SK-N-SH (cell line): ENCODE measurements at regions not wholly inside any gene's neighbourhood (a gene's known extent, or its start where the extent isn't known, plus 50 kb on each side); places are given as distances from the start of the nearest gene placed in this dataset.

Experiments
- CTCF ChIA-PET: fragments of 300-600, 350-600 bp; formaldehyde crosslinking; extraction: SDS; loops from one replicate; lab custom pipeline; 2021; lab: Yijun Ruan, JAX
- POLR2A ChIA-PET: fragments of 350-600 bp; sonication (Branson Sonifier 250); formaldehyde crosslinking; extraction: SDS; loops from one replicate; lab custom pipeline; 2020; ENCODE audit warnings: antibody characterized with exemption, inconsistent platforms; lab: Yijun Ruan, JAX
- DNase-seq: peaks from one replicate; pipeline ENCODE4 v3.0.0; 2012
- H2AFZ ChIP-seq: fragments of 200-600 bp; sonication (generic); 2 replicates; pipeline ENCODE4 v1.8.1; 2016; ENCODE audit warnings: antibody characterized with exemption, mild to moderate bottlenecking, low read depth
- H3F3A ChIP-seq: fragments of 200-600 bp; sonication (generic); replicated peaks from 2 replicates; pipeline ENCODE3; 2016; ENCODE audit warnings: antibody characterized with exemption, mild to moderate bottlenecking; ENCODE audit not compliant: insufficient read depth
- H3K27ac ChIP-seq, 2 experiments: fragments of 200-500 bp in 1 of 2; fragments of 200-600 bp in 1 of 2; sonication (Bioruptor generic) in 1 of 2; sonication (generic), shearing (Covaris generic) in 1 of 2; 2 replicates each; pipeline versions ENCODE4 v1.5.1 to v1.6.1; 2014 to 2016; ENCODE audit warnings: low read depth in 2 of 2, inconsistent platforms in 1 of 2, low read length in 1 of 2, mild to moderate bottlenecking in 1 of 2, mixed read lengths in 1 of 2
- H3K27me3 ChIP-seq: fragments of 200-600 bp; sonication (generic), shearing (Covaris generic); 2 replicates; pipeline ENCODE4 v1.6.1; 2016; ENCODE audit warnings: mixed run types; ENCODE audit not compliant: insufficient read depth
- H3K36me3 ChIP-seq, 2 experiments: fragments of 200-500 bp in 1 of 2; fragments of 200-600 bp in 1 of 2; sonication (Bioruptor generic) in 1 of 2; sonication (generic) in 1 of 2; replicated peaks in 1 of 2; 2 replicates each; pipeline versions ENCODE3 to v1.5.1; 2014 to 2016; ENCODE audit warnings: low read length in 1 of 2, mild to moderate bottlenecking in 1 of 2; ENCODE audit not compliant: insufficient read depth in 2 of 2, control insufficient read depth in 1 of 2
- H3K4me1 ChIP-seq, 2 experiments: fragments of 200-500 bp in 1 of 2; fragments of 200-600 bp in 1 of 2; sonication (Bioruptor generic) in 1 of 2; sonication (generic), shearing (Covaris generic) in 1 of 2; 2 replicates each; pipeline versions ENCODE4 v1.5.1 to v1.6.1; 2014 to 2016; ENCODE audit warnings: low read depth in 1 of 2, low read length in 1 of 2, mixed run types in 1 of 2; ENCODE audit not compliant: insufficient read depth in 2 of 2, control insufficient read depth in 1 of 2
- H3K4me2 ChIP-seq: fragments of 200-600 bp; sonication (generic), shearing (Covaris generic); 2 replicates; pipeline ENCODE4 v1.6.1; 2017; ENCODE audit warnings: mixed run types
- H3K4me3 ChIP-seq, 2 experiments: fragments of 200-500 bp in 1 of 2; fragments of 200-600 bp in 1 of 2; sonication (Bioruptor generic) in 1 of 2; sonication (generic), shearing (Covaris generic) in 1 of 2; 2 replicates each; pipeline versions ENCODE4 v1.5.1 to v1.8.1; 2014 to 2016; ENCODE audit warnings: low read depth in 2 of 2, inconsistent platforms in 1 of 2, low read length in 1 of 2, mild to moderate bottlenecking in 1 of 2, mixed read lengths in 1 of 2, moderate library complexity in 1 of 2
- H3K79me2 ChIP-seq: fragments of 200-600 bp; sonication (generic); 2 replicates; pipeline ENCODE4 v1.8.1; 2017; ENCODE audit warnings: mild to moderate bottlenecking; ENCODE audit not compliant: insufficient read depth
- H3K9ac ChIP-seq: fragments of 200-600 bp; sonication (generic); 2 replicates; pipeline ENCODE4 v1.6.1; 2017; ENCODE audit warnings: mixed run types
- H3K9me2 ChIP-seq: fragments of 200-600 bp; sonication (generic); 2 replicates; pipeline ENCODE4 v1.6.1; 2017; ENCODE audit warnings: mixed run types
- H3K9me3 ChIP-seq: fragments of 200-600 bp; sonication (generic); 2 replicates; pipeline ENCODE4 v1.6.1; 2017; ENCODE audit warnings: mixed run types, mild to moderate bottlenecking, moderate library complexity
- H4K20me1 ChIP-seq: fragments of 200-600 bp; sonication (generic); 2 replicates; pipeline ENCODE4 v1.6.1; 2017; ENCODE audit warnings: mild to moderate bottlenecking, mixed run types; ENCODE audit not compliant: insufficient read depth
- CHD2 ChIP-seq: fragments of 150-350 bp; IDR thresholded peaks from 2 replicates; pipeline ENCODE4 v1.6.1; 2018; ENCODE audit warnings: low read length; ENCODE audit not compliant: partially characterized antibody
- ELF1 ChIP-seq: IDR thresholded peaks from 2 replicates; pipeline ENCODE4 v1.4.0; 2012
- EP300 ChIP-seq, 2 experiments: IDR thresholded peaks; 2 replicates each; pipeline versions ENCODE4 v1.4.0 to v1.6.1; 2012; ENCODE audit warnings: borderline replicate concordance in 1 of 2, low read depth in 1 of 2, low read length in 1 of 2
- EZH2phosphoT487 ChIP-seq: fragments of 200-600 bp; sonication (generic); IDR thresholded peaks from 2 replicates; pipeline ENCODE4 v1.6.1; 2017; ENCODE audit warnings: low read depth, mixed run types, mild to moderate bottlenecking, antibody characterized with exemption, moderate library complexity, borderline replicate concordance
- FOSL2 ChIP-seq: IDR thresholded peaks from 2 replicates; pipeline ENCODE4 v1.4.0; 2012; ENCODE audit warnings: low read depth, mild to moderate bottlenecking, moderate library complexity, borderline replicate concordance
- FOXJ3 ChIP-seq: sonication (generic); formaldehyde crosslinking; IDR thresholded peaks from 2 replicates; pipeline ENCODE4 v1.5.1; 2020; ENCODE audit warnings: mild to moderate bottlenecking, missing genetic modification reagents
- GABPA ChIP-seq: IDR thresholded peaks from 2 replicates; pipeline ENCODE4 v1.4.0; 2012; ENCODE audit warnings: low read depth, mild to moderate bottlenecking
- GATA2 ChIP-seq: sonication (generic); formaldehyde crosslinking; IDR thresholded peaks from 2 replicates; pipeline ENCODE4 v1.5.0; 2020; ENCODE audit warnings: mild to moderate bottlenecking, missing genetic modification reagents
- POLR2AphosphoS5 ChIP-seq: IDR thresholded peaks from 2 replicates; pipeline ENCODE4 v1.6.1; 2012; ENCODE audit warnings: low read depth, low read length
- RAD21 ChIP-seq: IDR thresholded peaks from 2 replicates; pipeline ENCODE4 v1.6.1; 2012; ENCODE audit warnings: mild to moderate bottlenecking, low read length
- RCOR1 ChIP-seq: fragments of 150-350 bp; IDR thresholded peaks from 2 replicates; pipeline ENCODE4 v1.6.1; 2017; ENCODE audit warnings: antibody characterized with exemption, low read length
- TAF1 ChIP-seq: IDR thresholded peaks from 2 replicates; pipeline ENCODE4 v1.6.1; 2012; ENCODE audit warnings: low read depth, mild to moderate bottlenecking, low read length, moderate library complexity, borderline replicate concordance
- TCF12 ChIP-seq: IDR thresholded peaks from 2 replicates; pipeline ENCODE4 v1.4.0; 2012
- WGBS: methylation state at CpG from one replicate; pipeline ENCODE4 v1.1.6; 2017; ENCODE audit warnings: low lambda C conversion rate; 5-methylcytosine and 5-hydroxymethylcytosine counted together
- TF ChIP-seq, protein P1 (sequence below): fragments of 200-600 bp; sonication (generic); IDR thresholded peaks from 2 replicates; pipeline ENCODE4 v1.6.1; 2017; ENCODE audit warnings: antibody characterized with exemption, mild to moderate bottlenecking, moderate library complexity
- TF ChIP-seq, protein P2 (sequence below): IDR thresholded peaks from 2 replicates; pipeline ENCODE4 v1.4.0; 2012; ENCODE audit warnings: low read depth, borderline replicate concordance

- peaks cover 0 to 16% of the 10 kb centered on the region in 2 experiments; a peak in 2 of 4 replicates for H3K4me1 ChIP-seq
- CTCF ChIA-PET = interaction anchor here (1.3 kb wide), 1 partner anchor 267 kb away, joined by 3 read pairs; no protein-coding TSS in a partner anchor
- POLR2A ChIA-PET = no interaction called here
- no peak overlapping the region for H3K4me3 ChIP-seq
- no peak overlapping the region for H3K4me2 ChIP-seq
- no peaks in the 10 kb centered on the region for H3K79me2 ChIP-seq
- H3K27me3 ChIP-seq = no peaks in the 10 kb centered on the region
- H3F3A ChIP-seq = no peaks in the 10 kb centered on the region
- H3K9me2 ChIP-seq = no peaks in the 10 kb centered on the region
- H4K20me1 ChIP-seq = no peaks in the 10 kb centered on the region
- H3K36me3 ChIP-seq = no peaks in the 10 kb centered on the region
- 95% methylated on average over 2 of the region's 2 CpGs for WGBS
- no peak overlapping the region for H3K27ac ChIP-seq
- H2AFZ ChIP-seq = no peak overlapping the region
- TF ChIP-seq FOSL2 = peak; percentile 13; the same call in 1 of the 2 replicates
- TF ChIP-seq TAF1 = no peak
- H3K9me3 ChIP-seq = no peaks in the 10 kb centered on the region
- H3K9ac ChIP-seq = no peak overlapping the region
- DNase-seq = no peak
Measured at GRCh38 chr1:55402671-55403464, 187.7 kb upstream of the USP24 start.

DNA sequence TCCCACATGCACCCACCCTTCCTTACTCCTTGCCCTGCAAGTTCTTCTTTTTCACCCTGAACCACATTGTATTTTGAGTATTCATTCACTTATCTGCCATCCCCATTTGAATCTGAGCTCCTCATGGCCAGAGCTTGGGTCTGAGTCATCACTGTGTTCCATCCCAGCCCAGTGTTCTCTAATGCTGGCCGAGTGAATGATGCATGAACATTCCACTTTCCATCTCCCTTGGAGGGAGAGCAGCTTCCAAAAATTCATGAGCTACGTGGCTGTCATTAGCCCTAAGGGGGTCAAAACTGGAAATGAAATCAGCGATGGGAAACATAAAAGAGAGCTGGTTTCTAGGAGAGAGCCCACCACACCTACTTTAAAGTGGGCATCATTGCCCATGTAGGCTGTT is 187.0 kb upstream of the USP24 start:
- Histone ChIP-seq H3K9ac (no peak overlapping the region), H3K27ac (no peak overlapping the region; a peak in 1 of 4 replicates), H3K4me1 (peaks cover 0 to 16% of the 10 kb centered on the region in 2 experiments; a peak in 2 of 4 replicates), H4K20me1 (no peaks in the 10 kb centered on the region), H3K4me2 (no peak overlapping the region), H3K4me3 (no peak overlapping the region), H3K36me3 (no peaks in the 10 kb centered on the region), H3K79me2 (no peaks in the 10 kb centered on the region), H3K27me3 (no peaks in the 10 kb centered on the region), H3K9me2 (no peaks in the 10 kb centered on the region), H3K9me3 (no peaks in the 10 kb centered on the region)
- DNase-seq = no peak
- CTCF ChIA-PET = no interaction called here
- POLR2A ChIA-PET = no interaction called here
- 61% methylated on average over 3 of the region's 3 CpGs for WGBS
- TF ChIP-seq POLR2AphosphoS5 (no peak), FOSL2 (peak; percentile 33; the same call in 1 of the 2 replicates), ELF1 (no peak), GABPA (no peak), TAF1 (no peak)
- TF ChIP-seq, protein P1, sequence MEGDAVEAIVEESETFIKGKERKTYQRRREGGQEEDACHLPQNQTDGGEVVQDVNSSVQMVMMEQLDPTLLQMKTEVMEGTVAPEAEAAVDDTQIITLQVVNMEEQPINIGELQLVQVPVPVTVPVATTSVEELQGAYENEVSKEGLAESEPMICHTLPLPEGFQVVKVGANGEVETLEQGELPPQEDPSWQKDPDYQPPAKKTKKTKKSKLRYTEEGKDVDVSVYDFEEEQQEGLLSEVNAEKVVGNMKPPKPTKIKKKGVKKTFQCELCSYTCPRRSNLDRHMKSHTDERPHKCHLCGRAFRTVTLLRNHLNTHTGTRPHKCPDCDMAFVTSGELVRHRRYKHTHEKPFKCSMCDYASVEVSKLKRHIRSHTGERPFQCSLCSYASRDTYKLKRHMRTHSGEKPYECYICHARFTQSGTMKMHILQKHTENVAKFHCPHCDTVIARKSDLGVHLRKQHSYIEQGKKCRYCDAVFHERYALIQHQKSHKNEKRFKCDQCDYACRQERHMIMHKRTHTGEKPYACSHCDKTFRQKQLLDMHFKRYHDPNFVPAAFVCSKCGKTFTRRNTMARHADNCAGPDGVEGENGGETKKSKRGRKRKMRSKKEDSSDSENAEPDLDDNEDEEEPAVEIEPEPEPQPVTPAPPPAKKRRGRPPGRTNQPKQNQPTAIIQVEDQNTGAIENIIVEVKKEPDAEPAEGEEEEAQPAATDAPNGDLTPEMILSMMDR = no peak
- TF ChIP-seq, all 33 proteins: peak for 1
- Histone ChIP-seq H2AFZ (no peak overlapping the region), H3F3A (no peaks in the 10 kb centered on the region)

DNA sequence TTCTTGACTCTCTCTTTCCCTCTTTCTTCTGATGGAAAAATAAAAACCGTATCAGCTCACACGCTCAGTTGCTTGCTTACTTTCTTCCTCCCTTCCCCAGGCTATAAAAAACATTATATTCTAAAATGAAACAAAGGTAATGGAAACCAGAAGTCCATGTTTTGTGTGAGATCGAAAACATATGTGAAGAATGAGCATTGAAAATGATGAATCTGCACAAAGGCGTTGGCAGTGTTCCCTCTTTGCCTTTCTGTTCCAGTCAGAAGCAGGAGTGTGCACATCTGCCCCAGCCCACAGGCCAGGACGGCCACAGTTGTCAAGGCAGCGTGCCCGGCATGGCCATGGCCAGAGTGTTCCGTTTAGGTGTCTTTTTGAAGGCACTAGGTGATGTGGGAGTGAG is 185.3 kb upstream of the USP24 start:
- WGBS = 38% methylated on average over 8 of the region's 8 CpGs
- Histone ChIP-seq H3K79me2 (no peaks in the 10 kb centered on the region), H3K36me3 (no peaks in the 10 kb centered on the region), H4K20me1 (no peaks in the 10 kb centered on the region), H2AFZ (no peak overlapping the region), H3K9ac (no peak overlapping the region), H3K4me3 (no peak overlapping the region), H3K27me3 (no peaks in the 10 kb centered on the region), H3K9me3 (no peaks in the 10 kb centered on the region), H3K27ac (peak overlapping the region in 1 of 2 experiments; percentile 89; a peak in 2 of 4 replicates), H3K4me2 (no peak overlapping the region), H3K9me2 (no peaks in the 10 kb centered on the region), H3K4me1 (peaks cover 0 to 16% of the 10 kb centered on the region in 2 experiments; a peak in 2 of 4 replicates), H3F3A (no peaks in the 10 kb centered on the region)
- ChIA-PET CTCF (no interaction called here), POLR2A (no interaction called here)
- DNase-seq = peak; percentile 34
- TF ChIP-seq RAD21 = peak; percentile 27; the same call in 1 of the 2 replicates
- no peak for TF ChIP-seq EZH2phosphoT487
- peak; percentile 44 for TF ChIP-seq CHD2
- TF ChIP-seq POLR2AphosphoS5 = 0 out of 2 replicates have a peak, but pooled peaks have one; percentile 31
- TF ChIP-seq RCOR1 = peak; percentile 58; the same call in 1 of the 2 replicates
- TF ChIP-seq EP300 (IDR thresholded peaks at IDR 0.05; ENCODE audit: borderline replicate concordance in 1 of 2, low read depth in 1 of 2, low read length in 1 of 2) = peak in 1 of 2 experiments; percentile 58; a peak in 1 of 4 replicates
- peak; percentile 74 for TF ChIP-seq TCF12
- 0 out of 2 replicates have a peak, but pooled peaks have one; percentile 16 for TF ChIP-seq GATA2 (CRISPR knock-in tag)
- TF ChIP-seq, protein P2, sequence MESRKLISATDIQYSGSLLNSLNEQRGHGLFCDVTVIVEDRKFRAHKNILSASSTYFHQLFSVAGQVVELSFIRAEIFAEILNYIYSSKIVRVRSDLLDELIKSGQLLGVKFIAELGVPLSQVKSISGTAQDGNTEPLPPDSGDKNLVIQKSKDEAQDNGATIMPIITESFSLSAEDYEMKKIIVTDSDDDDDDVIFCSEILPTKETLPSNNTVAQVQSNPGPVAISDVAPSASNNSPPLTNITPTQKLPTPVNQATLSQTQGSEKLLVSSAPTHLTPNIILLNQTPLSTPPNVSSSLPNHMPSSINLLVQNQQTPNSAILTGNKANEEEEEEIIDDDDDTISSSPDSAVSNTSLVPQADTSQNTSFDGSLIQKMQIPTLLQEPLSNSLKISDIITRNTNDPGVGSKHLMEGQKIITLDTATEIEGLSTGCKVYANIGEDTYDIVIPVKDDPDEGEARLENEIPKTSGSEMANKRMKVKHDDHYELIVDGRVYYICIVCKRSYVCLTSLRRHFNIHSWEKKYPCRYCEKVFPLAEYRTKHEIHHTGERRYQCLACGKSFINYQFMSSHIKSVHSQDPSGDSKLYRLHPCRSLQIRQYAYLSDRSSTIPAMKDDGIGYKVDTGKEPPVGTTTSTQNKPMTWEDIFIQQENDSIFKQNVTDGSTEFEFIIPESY = no peak
- TF ChIP-seq FOXJ3 (CRISPR knock-in tag) = peak; percentile 37; the same call in 1 of the 2 replicates
